ENCODE measurements at regions not wholly inside any gene's neighbourhood (a gene's known extent, or its start where the extent isn't known, plus 50 kb on each side); places are given as distances from the start of the nearest gene placed in this dataset.

GRCh38 chr22:27193636-27194035, 536.2 kb downstream of the MIAT start:
- intact Hi-C loops (cut with micrococcal nuclease), result no loop called here
- H3K4me3 Mint-ChIP-seq, result no peak overlapping the region
- peaks cover 7% of the 10 kb centered on the region for H3K27me3 Mint-ChIP-seq

GRCh38 chr22:27194096-27194748, 536.8 kb downstream of the MIAT start:
- no peak overlapping the region for H2AFZ ChIP-seq (ENCODE audit: insufficient read depth, low read depth, low read length, poor library complexity, severe bottlenecking)
- no peak for ATAC-seq (ENCODE audit: low read depth)
- intact Hi-C loops (cut with micrococcal nuclease), result no loop called here
- no peak overlapping the region for H3K4me3 Mint-ChIP-seq
- H3K9ac ChIP-seq (ENCODE audit: low read length), result no peak overlapping the region
- H3K27me3 ChIP-seq (replicated peaks in 1 of 4; ENCODE audit: control extremely low read depth in 1 of 4, control insufficient read depth in 3 of 4, insufficient read depth in 4 of 4, low read length in 3 of 4), result peaks cover 0 to 2% (median 0%) of the 10 kb centered on the region in 4 experiments
- no peak for TF ChIP-seq EZH2 (IDR thresholded peaks at IDR 0.05; ENCODE audit: borderline replicate concordance, insufficient read depth, low read depth, low read length, poor library complexity, severe bottlenecking)
- TF ChIP-seq, protein P1, sequence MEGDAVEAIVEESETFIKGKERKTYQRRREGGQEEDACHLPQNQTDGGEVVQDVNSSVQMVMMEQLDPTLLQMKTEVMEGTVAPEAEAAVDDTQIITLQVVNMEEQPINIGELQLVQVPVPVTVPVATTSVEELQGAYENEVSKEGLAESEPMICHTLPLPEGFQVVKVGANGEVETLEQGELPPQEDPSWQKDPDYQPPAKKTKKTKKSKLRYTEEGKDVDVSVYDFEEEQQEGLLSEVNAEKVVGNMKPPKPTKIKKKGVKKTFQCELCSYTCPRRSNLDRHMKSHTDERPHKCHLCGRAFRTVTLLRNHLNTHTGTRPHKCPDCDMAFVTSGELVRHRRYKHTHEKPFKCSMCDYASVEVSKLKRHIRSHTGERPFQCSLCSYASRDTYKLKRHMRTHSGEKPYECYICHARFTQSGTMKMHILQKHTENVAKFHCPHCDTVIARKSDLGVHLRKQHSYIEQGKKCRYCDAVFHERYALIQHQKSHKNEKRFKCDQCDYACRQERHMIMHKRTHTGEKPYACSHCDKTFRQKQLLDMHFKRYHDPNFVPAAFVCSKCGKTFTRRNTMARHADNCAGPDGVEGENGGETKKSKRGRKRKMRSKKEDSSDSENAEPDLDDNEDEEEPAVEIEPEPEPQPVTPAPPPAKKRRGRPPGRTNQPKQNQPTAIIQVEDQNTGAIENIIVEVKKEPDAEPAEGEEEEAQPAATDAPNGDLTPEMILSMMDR (IDR thresholded peaks at IDR 0.05), result no peak
- H3K9me3 Mint-ChIP-seq (ENCODE audit: insufficient read depth), result peaks cover 3% of the 10 kb centered on the region
- no peaks in the 10 kb centered on the region for H4K20me1 ChIP-seq (ENCODE audit: control insufficient read depth, insufficient read depth, low read length, poor library complexity, severe bottlenecking)
- no peaks in the 10 kb centered on the region for H3K79me2 ChIP-seq (ENCODE audit: control insufficient read depth, insufficient read depth, low read length)
- H3K4me1 ChIP-seq (ENCODE audit: control insufficient read depth in 2 of 2, insufficient read depth in 2 of 2, low read length in 2 of 2), result no peaks in the 10 kb centered on the region
- CTCF ChIA-PET, result no interaction called here
- no peak overlapping the region for H3K27ac Mint-ChIP-seq
- 57% methylated on average over 3 of the region's 4 CpGs for WGBS (ENCODE audit: insufficient coverage)
- no peak overlapping the region for H3K4me2 ChIP-seq (replicated peaks; ENCODE audit: low read depth, low read length, poor library complexity, severe bottlenecking)
- H3K36me3 ChIP-seq (replicated peaks in 1 of 2; ENCODE audit: control extremely low read depth in 1 of 2, control insufficient read depth in 1 of 2, extremely low read depth in 1 of 2, insufficient read depth in 2 of 2, low read length in 1 of 2), result no peaks in the 10 kb centered on the region
- POLR2A ChIA-PET, result no interaction called here
- H3K27me3 Mint-ChIP-seq, result peaks cover 7% of the 10 kb centered on the region
- H3K9me3 ChIP-seq (ENCODE audit: control extremely low read depth in 1 of 3, control insufficient read depth in 2 of 3, insufficient read depth in 1 of 3, low read length in 2 of 3), result peaks cover 0 to 9% (median 6%) of the 10 kb centered on the region in 3 donors
- H3K4me1 Mint-ChIP-seq, result no peaks in the 10 kb centered on the region
- no peak overlapping the region for H3K27ac ChIP-seq (ENCODE audit: low read length in 2 of 2)
- no peak overlapping the region for H3K4me3 ChIP-seq (ENCODE audit: control extremely low read depth in 1 of 5, extremely low read depth in 1 of 5, insufficient read depth in 1 of 5, low read depth in 2 of 5, low read length in 4 of 5)
- no peak for DNase-seq

More at GRCh38 chr22:27193636-27194035, 536.2 kb downstream of the MIAT start:
- TF ChIP-seq, protein P1 (IDR thresholded peaks at IDR 0.05), result no peak
- no peak for TF ChIP-seq EZH2 (IDR thresholded peaks at IDR 0.05; ENCODE audit: borderline replicate concordance, insufficient read depth, low read depth, low read length, poor library complexity, severe bottlenecking)
- no peaks in the 10 kb centered on the region for H3K36me3 ChIP-seq (replicated peaks in 1 of 2; ENCODE audit: control extremely low read depth in 1 of 2, control insufficient read depth in 1 of 2, extremely low read depth in 1 of 2, insufficient read depth in 2 of 2, low read length in 1 of 2)
- H3K27ac ChIP-seq (ENCODE audit: low read length in 2 of 2), result no peak overlapping the region
- ATAC-seq (ENCODE audit: low read depth), result no peak
- ChIA-PET POLR2A (no interaction called here), CTCF (interaction anchor here (0.6 kb wide), 1 partner anchor 498 kb away, joined by 3 read pairs; no protein-coding TSS in a partner anchor)
- peaks cover 3% of the 10 kb centered on the region for H3K9me3 Mint-ChIP-seq (ENCODE audit: insufficient read depth)
- H3K4me3 ChIP-seq (ENCODE audit: control extremely low read depth in 1 of 5, extremely low read depth in 1 of 5, insufficient read depth in 1 of 5, low read depth in 2 of 5, low read length in 4 of 5), result no peak overlapping the region
- H3K4me2 ChIP-seq (replicated peaks; ENCODE audit: low read depth, low read length, poor library complexity, severe bottlenecking), result no peak overlapping the region
- WGBS (ENCODE audit: insufficient coverage), result 100% methylated on average over 1 of the region's 2 CpGs
- no peak for DNase-seq
- H3K9ac ChIP-seq (ENCODE audit: low read length), result no peak overlapping the region
- H3K4me1 Mint-ChIP-seq, result no peaks in the 10 kb centered on the region
- H2AFZ ChIP-seq (ENCODE audit: insufficient read depth, low read depth, low read length, poor library complexity, severe bottlenecking), result no peak overlapping the region
- H3K27ac Mint-ChIP-seq, result no peak overlapping the region
- H4K20me1 ChIP-seq (ENCODE audit: control insufficient read depth, insufficient read depth, low read length, poor library complexity, severe bottlenecking), result no peaks in the 10 kb centered on the region
- peaks cover 0 to 8% (median 0%) of the 10 kb centered on the region in 4 experiments for H3K27me3 ChIP-seq (replicated peaks in 1 of 4; ENCODE audit: control extremely low read depth in 1 of 4, control insufficient read depth in 3 of 4, insufficient read depth in 4 of 4, low read length in 3 of 4)
- no peaks in the 10 kb centered on the region for H3K4me1 ChIP-seq (ENCODE audit: control insufficient read depth in 2 of 2, insufficient read depth in 2 of 2, low read length in 2 of 2)
- H3K79me2 ChIP-seq (ENCODE audit: control insufficient read depth, insufficient read depth, low read length), result no peaks in the 10 kb centered on the region
- H3K9me3 ChIP-seq (ENCODE audit: control extremely low read depth in 1 of 3, control insufficient read depth in 2 of 3, insufficient read depth in 1 of 3, low read length in 2 of 3), result peaks cover 0 to 9% (median 6%) of the 10 kb centered on the region in 3 donors
